ENCODE measurements at regions not wholly inside any gene's neighbourhood (a gene's known extent, or its start where the extent isn't known, plus 50 kb on each side); places are given as distances from the start of the nearest gene placed in this dataset.

GRCh38 chr6:94350833-94351232, 931.5 kb upstream of the EPHA7 start:
- no peaks in the 10 kb centered on the region for H3K79me2 ChIP-seq (ENCODE audit: control insufficient read depth, insufficient read depth, low read length)
- no peak overlapping the region for H4K8ac ChIP-seq (ENCODE audit: low read depth, low read length)
- no peak overlapping the region for H3K56ac ChIP-seq (ENCODE audit: low read length)
- H2BK15ac ChIP-seq (replicated peaks; ENCODE audit: low read depth): no peak overlapping the region
- no peak overlapping the region for H3K4ac ChIP-seq (ENCODE audit: low read depth, low read length)
- no peak overlapping the region for H2BK5ac ChIP-seq (ENCODE audit: low read length)
- no peak overlapping the region for H3K4me3 ChIP-seq (ENCODE audit: low read length)
- H4K5ac ChIP-seq (ENCODE audit: low read length): no peak overlapping the region
- no peak overlapping the region for H3K9ac ChIP-seq (ENCODE audit: low read length)
- WGBS (ENCODE audit: extremely low coverage, insufficient coverage, low lambda C conversion rate): no CpG with 5 or more reads among the region's 8 CpGs
- no peaks in the 10 kb centered on the region for H3K36me3 ChIP-seq (ENCODE audit: control insufficient read depth, insufficient read depth, low read length)
- H3K23ac ChIP-seq (ENCODE audit: low read length): no peak overlapping the region
- H3K79me1 ChIP-seq (ENCODE audit: low read length): no peaks in the 10 kb centered on the region
- no peak overlapping the region for H3K4me2 ChIP-seq (ENCODE audit: low read length)
- no peak overlapping the region for H2AK5ac ChIP-seq (ENCODE audit: low read length)
- H2BK120ac ChIP-seq (ENCODE audit: low read depth, low read length): no peak overlapping the region
- no peak overlapping the region for H3K27ac ChIP-seq (ENCODE audit: low read depth, low read length)
- H3K4me1 ChIP-seq (ENCODE audit: control insufficient read depth, low read depth, low read length): peaks cover 1% of the 10 kb centered on the region
- H3K18ac ChIP-seq (ENCODE audit: low read length): no peak overlapping the region
- H3K27me3 ChIP-seq (ENCODE audit: insufficient read depth, low read length, poor library complexity): no peaks in the 10 kb centered on the region
- DNase-seq: no peak

- no peak overlapping the region for H2BK120ac ChIP-seq (ENCODE audit: low read depth, low read length)
- no peaks in the 10 kb centered on the region for H3K79me2 ChIP-seq (ENCODE audit: control insufficient read depth, insufficient read depth, low read length)
- no peak overlapping the region for H3K4me3 ChIP-seq (ENCODE audit: low read length)
- no peaks in the 10 kb centered on the region for H3K27me3 ChIP-seq (ENCODE audit: insufficient read depth, low read length, poor library complexity)
- H3K79me1 ChIP-seq (ENCODE audit: low read length): no peaks in the 10 kb centered on the region
- no peak overlapping the region for H4K5ac ChIP-seq (ENCODE audit: low read length)
- H3K4me2 ChIP-seq (ENCODE audit: low read length): no peak overlapping the region
- no peak overlapping the region for H4K8ac ChIP-seq (ENCODE audit: low read depth, low read length)
- H3K56ac ChIP-seq (ENCODE audit: low read length): no peak overlapping the region
- H3K36me3 ChIP-seq (ENCODE audit: control insufficient read depth, insufficient read depth, low read length): no peaks in the 10 kb centered on the region
- peaks cover 1% of the 10 kb centered on the region for H3K4me1 ChIP-seq (ENCODE audit: control insufficient read depth, low read depth, low read length)
- H3K27ac ChIP-seq (ENCODE audit: low read depth, low read length): no peak overlapping the region
- no peak overlapping the region for H2AK5ac ChIP-seq (ENCODE audit: low read length)
- DNase-seq: no peak
- no peak overlapping the region for H3K23ac ChIP-seq (ENCODE audit: low read length)
- H3K9ac ChIP-seq (ENCODE audit: low read length): no peak overlapping the region
- no peak overlapping the region for H2BK5ac ChIP-seq (ENCODE audit: low read length)
- no peak overlapping the region for H2BK15ac ChIP-seq (replicated peaks; ENCODE audit: low read depth)
- H3K4ac ChIP-seq (ENCODE audit: low read depth, low read length): no peak overlapping the region
- no CpG with 5 or more reads among the region's 1 CpG for WGBS (ENCODE audit: extremely low coverage, insufficient coverage, low lambda C conversion rate)
- H3K18ac ChIP-seq (ENCODE audit: low read length): no peak overlapping the region
Observed at GRCh38 chr6:94349227-94349626, 929.9 kb upstream of the EPHA7 start.

- no CpG with 5 or more reads among the region's 1 CpG for WGBS (ENCODE audit: extremely low coverage, insufficient coverage, low lambda C conversion rate)
Observed at GRCh38 chr6:94344866-94345265, 925.5 kb upstream of the EPHA7 start.

GRCh38 chr6:94341173-94341572, 921.8 kb upstream of the EPHA7 start:
- H3K4me1 ChIP-seq (ENCODE audit: control insufficient read depth, low read depth, low read length): no peaks in the 10 kb centered on the region
- no peak overlapping the region for H3K4me2 ChIP-seq (ENCODE audit: low read length)
- no peak for DNase-seq

More at GRCh38 chr6:94344866-94345265, 925.5 kb upstream of the EPHA7 start:
- Histone ChIP-seq H3K56ac (ENCODE audit: low read length) (no peak overlapping the region), H3K27ac (ENCODE audit: low read depth, low read length) (no peak overlapping the region), H3K27me3 (ENCODE audit: insufficient read depth, low read length, poor library complexity) (no peaks in the 10 kb centered on the region), H4K8ac (ENCODE audit: low read depth, low read length) (no peak overlapping the region), H3K18ac (ENCODE audit: low read length) (no peak overlapping the region), H3K79me2 (ENCODE audit: control insufficient read depth, insufficient read depth, low read length) (no peaks in the 10 kb centered on the region), H3K36me3 (ENCODE audit: control insufficient read depth, insufficient read depth, low read length) (no peaks in the 10 kb centered on the region), H3K4me2 (ENCODE audit: low read length) (no peak overlapping the region), H3K23ac (ENCODE audit: low read length) (no peak overlapping the region), H3K79me1 (ENCODE audit: low read length) (no peaks in the 10 kb centered on the region), H3K4me3 (ENCODE audit: low read length) (no peak overlapping the region), H3K9ac (ENCODE audit: low read length) (no peak overlapping the region), H3K4ac (ENCODE audit: low read depth, low read length) (no peak overlapping the region), H2BK5ac (ENCODE audit: low read length) (no peak overlapping the region), H2BK15ac (replicated peaks; ENCODE audit: low read depth) (no peak overlapping the region), H2BK120ac (ENCODE audit: low read depth, low read length) (no peak overlapping the region), H4K5ac (ENCODE audit: low read length) (no peak overlapping the region), H3K4me1 (ENCODE audit: control insufficient read depth, low read depth, low read length) (no peaks in the 10 kb centered on the region), H2AK5ac (ENCODE audit: low read length) (no peak overlapping the region)
- no peak for DNase-seq

GRCh38 chr6:94323853-94324252, 904.5 kb upstream of the EPHA7 start:
- WGBS (ENCODE audit: extremely low coverage, insufficient coverage, low lambda C conversion rate): no CpG with 5 or more reads among the region's 1 CpG
- Histone ChIP-seq H2BK5ac (ENCODE audit: low read length) (no peak overlapping the region), H3K27ac (ENCODE audit: low read depth, low read length) (no peak overlapping the region), H3K4me3 (ENCODE audit: low read length) (no peak overlapping the region), H3K9ac (ENCODE audit: low read length) (no peak overlapping the region), H3K36me3 (ENCODE audit: control insufficient read depth, insufficient read depth, low read length) (no peaks in the 10 kb centered on the region), H3K4ac (ENCODE audit: low read depth, low read length) (no peak overlapping the region), H3K4me2 (ENCODE audit: low read length) (no peak overlapping the region), H2BK120ac (ENCODE audit: low read depth, low read length) (no peak overlapping the region), H2BK15ac (replicated peaks; ENCODE audit: low read depth) (no peak overlapping the region), H3K79me1 (ENCODE audit: low read length) (no peaks in the 10 kb centered on the region), H3K4me1 (ENCODE audit: control insufficient read depth, low read depth, low read length) (no peaks in the 10 kb centered on the region), H3K56ac (ENCODE audit: low read length) (no peak overlapping the region), H3K79me2 (ENCODE audit: control insufficient read depth, insufficient read depth, low read length) (no peaks in the 10 kb centered on the region), H3K27me3 (ENCODE audit: insufficient read depth, low read length, poor library complexity) (no peaks in the 10 kb centered on the region), H2AK5ac (ENCODE audit: low read length) (no peak overlapping the region), H4K5ac (ENCODE audit: low read length) (no peak overlapping the region), H3K23ac (ENCODE audit: low read length) (no peak overlapping the region), H3K18ac (ENCODE audit: low read length) (no peak overlapping the region), H4K8ac (ENCODE audit: low read depth, low read length) (no peak overlapping the region)
- DNase-seq: peak; percentile 72

More at GRCh38 chr6:94341173-94341572, 921.8 kb upstream of the EPHA7 start:
- Histone ChIP-seq H3K27ac (ENCODE audit: low read depth, low read length) (no peak overlapping the region), H3K9ac (ENCODE audit: low read length) (no peak overlapping the region), H2AK5ac (ENCODE audit: low read length) (no peak overlapping the region), H3K23ac (ENCODE audit: low read length) (no peak overlapping the region), H3K27me3 (ENCODE audit: insufficient read depth, low read length, poor library complexity) (no peaks in the 10 kb centered on the region), H2BK120ac (ENCODE audit: low read depth, low read length) (no peak overlapping the region), H4K5ac (ENCODE audit: low read length) (no peak overlapping the region), H3K36me3 (ENCODE audit: control insufficient read depth, insufficient read depth, low read length) (no peaks in the 10 kb centered on the region), H3K79me2 (ENCODE audit: control insufficient read depth, insufficient read depth, low read length) (no peaks in the 10 kb centered on the region), H3K4ac (ENCODE audit: low read depth, low read length) (no peak overlapping the region), H3K4me3 (ENCODE audit: low read length) (no peak overlapping the region), H3K79me1 (ENCODE audit: low read length) (no peaks in the 10 kb centered on the region), H4K8ac (ENCODE audit: low read depth, low read length) (no peak overlapping the region), H2BK5ac (ENCODE audit: low read length) (no peak overlapping the region), H2BK15ac (replicated peaks; ENCODE audit: low read depth) (no peak overlapping the region), H3K18ac (ENCODE audit: low read length) (no peak overlapping the region), H3K56ac (ENCODE audit: low read length) (no peak overlapping the region)
- WGBS (ENCODE audit: extremely low coverage, insufficient coverage, low lambda C conversion rate): no CpG with 5 or more reads among the region's 2 CpGs

- Histone ChIP-seq H3K79me1 (ENCODE audit: low read length) (no peaks in the 10 kb centered on the region), H3K4me1 (ENCODE audit: control insufficient read depth, low read depth, low read length) (no peaks in the 10 kb centered on the region), H3K56ac (ENCODE audit: low read length) (no peak overlapping the region), H4K5ac (ENCODE audit: low read length) (no peak overlapping the region), H3K23ac (ENCODE audit: low read length) (no peak overlapping the region), H2BK120ac (ENCODE audit: low read depth, low read length) (no peak overlapping the region), H3K9ac (ENCODE audit: low read length) (no peak overlapping the region), H3K36me3 (ENCODE audit: control insufficient read depth, insufficient read depth, low read length) (no peaks in the 10 kb centered on the region), H2BK15ac (replicated peaks; ENCODE audit: low read depth) (no peak overlapping the region), H3K27ac (ENCODE audit: low read depth, low read length) (no peak overlapping the region), H3K79me2 (ENCODE audit: control insufficient read depth, insufficient read depth, low read length) (no peaks in the 10 kb centered on the region), H2BK5ac (ENCODE audit: low read length) (no peak overlapping the region), H3K4me2 (ENCODE audit: low read length) (no peak overlapping the region), H3K4me3 (ENCODE audit: low read length) (no peak overlapping the region), H3K18ac (ENCODE audit: low read length) (no peak overlapping the region), H3K4ac (ENCODE audit: low read depth, low read length) (no peak overlapping the region), H2AK5ac (ENCODE audit: low read length) (no peak overlapping the region), H4K8ac (ENCODE audit: low read depth, low read length) (no peak overlapping the region), H3K27me3 (ENCODE audit: insufficient read depth, low read length, poor library complexity) (no peaks in the 10 kb centered on the region)
- WGBS (ENCODE audit: extremely low coverage, insufficient coverage, low lambda C conversion rate): no CpG with 5 or more reads among the region's 5 CpGs
- DNase-seq: no peak
Observed at GRCh38 chr6:94300424-94301144, 881.2 kb upstream of the EPHA7 start.
